HL-60 (cell line): ENCODE measurements at regions not wholly inside any gene's neighbourhood (a gene's known extent, or its start where the extent isn't known, plus 50 kb on each side); places are given as distances from the start of the nearest gene placed in this dataset.

Experiments used
- DNase-seq, 2 experiments: peaks; one replicate each; pipeline ENCODE4 v3.0.0-alpha.2; 2010 to 2020; ENCODE audit warnings: low read depth in 1 of 2, low spot score in 1 of 2
- H3K27ac ChIP-seq: fragments of 250-450 bp; sonication (Bioruptor Pico); replicated peaks from 2 replicates; pipeline ENCODE4 v1.5.1; 2020; ENCODE audit warnings: mild to moderate bottlenecking, moderate library complexity
- H3K27me3 ChIP-seq: fragments of 250-450 bp; sonication (Bioruptor Pico); 2 replicates; pipeline ENCODE4 v1.5.1; 2021; ENCODE audit warnings: mild to moderate bottlenecking, moderate library complexity; ENCODE audit not compliant: insufficient read depth, poor library complexity, severe bottlenecking
- H3K4me3 ChIP-seq: replicated peaks from 2 replicates; pipeline ENCODE4 v1.5.1; 2011; ENCODE audit warnings: mild to moderate bottlenecking, control low read depth, low read length; ENCODE audit not compliant: insufficient read depth
- CTCF ChIP-seq: IDR thresholded peaks from one replicate; pipeline ENCODE4 v1.5.1; 2011; ENCODE audit warnings: low read length, control low read depth, inconsistent platforms; ENCODE audit not compliant: insufficient read depth
- GABPA ChIP-seq: IDR thresholded peaks from 2 replicates; pipeline ENCODE4 v1.6.1; 2012; ENCODE audit warnings: low read depth
- POLR2AphosphoS5 ChIP-seq: IDR thresholded peaks from 2 replicates; pipeline ENCODE4 v1.6.1; 2012; ENCODE audit warnings: low read depth
- REST ChIP-seq: IDR thresholded peaks from 2 replicates; pipeline ENCODE4 v1.6.1; 2012; ENCODE audit warnings: low read depth; ENCODE audit not compliant: insufficient replicate concordance
- SPI1 ChIP-seq: IDR thresholded peaks from 2 replicates; pipeline ENCODE4 v1.6.1; 2012; ENCODE audit warnings: low read depth, mild to moderate bottlenecking, borderline replicate concordance

GRCh38 chr2:16871411-16871810, 205.8 kb upstream of the CYRIA start:
- no peaks in the 10 kb centered on the region for H3K27me3 ChIP-seq
- TF ChIP-seq POLR2AphosphoS5 (no peak), GABPA (no peak), REST (no peak), SPI1 (no peak), CTCF (no peak)
- H3K4me3 ChIP-seq = no peak overlapping the region
- no peak overlapping the region for H3K27ac ChIP-seq
- DNase-seq = no peak

GRCh38 chr2:16870491-16871076, 204.9 kb upstream of the CYRIA start:
- H3K27ac ChIP-seq = no peak overlapping the region
- H3K27me3 ChIP-seq = no peaks in the 10 kb centered on the region
- no peak for DNase-seq
- no peak overlapping the region for H3K4me3 ChIP-seq
- TF ChIP-seq REST (no peak), GABPA (no peak), POLR2AphosphoS5 (no peak), CTCF (no peak), SPI1 (no peak)

GRCh38 chr2:16869711-16870110, 204.1 kb upstream of the CYRIA start:
- Histone ChIP-seq H3K27ac (no peak overlapping the region), H3K27me3 (no peaks in the 10 kb centered on the region), H3K4me3 (no peak overlapping the region)
- TF ChIP-seq CTCF = no peak
- TF ChIP-seq SPI1 = no peak
- TF ChIP-seq GABPA = no peak
- DNase-seq = no peak

- H3K4me3 ChIP-seq = no peak overlapping the region
- H3K27ac ChIP-seq = no peak overlapping the region
- no peak for TF ChIP-seq CTCF
- TF ChIP-seq REST = no peak
- no peak for TF ChIP-seq POLR2AphosphoS5
- TF ChIP-seq GABPA = no peak
- TF ChIP-seq SPI1 = no peak
- H3K27me3 ChIP-seq = no peaks in the 10 kb centered on the region
- peak in 1 of 2 experiments; percentile 84 for DNase-seq
Observed at GRCh38 chr2:16862471-16862870, 196.8 kb upstream of the CYRIA start.
